Right lobe of liver (tissue), 6 donors: ENCODE measurements at regions not wholly inside any gene's neighbourhood (a gene's known extent, or its start where the extent isn't known, plus 50 kb on each side); places are given as distances from the start of the nearest gene placed in this dataset.

Experiments
- ATAC-seq, 4 donors: fragments of 200-7000 bp; cut with Tn5 transposase; one replicate each; pipeline ENCODE4 v1.9.1; 2020; ENCODE audit warnings: mild to moderate bottlenecking in 4 of 4, moderate library complexity in 4 of 4
- DNase-seq, 3 donors: peaks; one replicate each; pipeline ENCODE4 v3.0.0-alpha.2; 2020
- H3K27ac ChIP-seq, 3 donors: fragments of 200-600 bp; one replicate each; pipeline ENCODE4 v1.8.0; 2022
- H3K27me3 ChIP-seq, 2 donors: fragments of 200-600 bp; one replicate each; pipeline ENCODE4 v1.8.0; 2022
- H3K36me3 ChIP-seq, 4 donors: fragments of 200-600 bp; sonication (generic) in 1 of 4; one replicate each; pipeline versions ENCODE4 v1.5.1 to v1.8.0; 2017 to 2022; ENCODE audit warnings: control low read depth in 1 of 4
- H3K4me1 ChIP-seq, 4 donors: fragments of 200-600 bp; sonication (generic) in 1 of 4; one replicate each; pipeline versions ENCODE4 v1.5.1 to v1.8.0; 2017 to 2022; ENCODE audit warnings: control low read depth in 1 of 4
- H3K4me3 ChIP-seq, 3 donors: fragments of 200-600 bp; one replicate each; pipeline ENCODE4 v1.8.0; 2022
- H3K9me3 ChIP-seq, 4 donors: fragments of 200-600 bp; sonication (generic) in 1 of 4; one replicate each; pipeline versions ENCODE4 v1.5.1 to v1.8.0; 2017 to 2022; ENCODE audit warnings: control low read depth in 1 of 4
- CTCF ChIP-seq, 4 donors: fragments of 200-600 bp in 3 of 4; fragments of 450-650 bp in 1 of 4; IDR thresholded peaks; one replicate each; pipeline versions ENCODE4 v1.5.1 to v1.8.0; 2016 to 2022; ENCODE audit warnings: antibody characterized with exemption in 4 of 4, mild to moderate bottlenecking in 2 of 4
- POLR2A ChIP-seq: fragments of 450-650 bp; IDR thresholded peaks from one replicate; pipeline ENCODE4 v1.6.1; 2017; ENCODE audit warnings: antibody characterized with exemption, mild to moderate bottlenecking
- WGBS: methylation state at CpG from one replicate; pipeline ENCODE4 v1.1.6; 2018; ENCODE audit warnings: low coverage, low lambda C conversion rate; ENCODE audit not compliant: insufficient coverage; ENCODE audit errors: missing lambda C conversion rate; 5-methylcytosine and 5-hydroxymethylcytosine counted together
- intact Hi-C, 2 donors: fragments of 100-400 bp; cut with DNase I; formaldehyde crosslinking; loops; one replicate each; pipeline versions ENCODE4 v1.11.2 to v1.14.1; 2022
- donor health status: DM: no; HTN: yes; CAD: no.
- donor health status: DM: no; HTN: no; CAD: no.
- donor health status: DM: no; HTN: no; CAD: no.
- donor health status: DM: no; HTN: yes; CAD: no.
- donor health status: DM: no; HTN: yes; CAD: no.

- Histone ChIP-seq H3K27me3 (no peaks in the 10 kb centered on the region), H3K27ac (no peak overlapping the region), H3K36me3 (no peaks in the 10 kb centered on the region), H3K9me3 (no peaks in the 10 kb centered on the region), H3K4me1 (no peaks in the 10 kb centered on the region), H3K4me3 (no peak overlapping the region)
- 49% methylated on average over 4 of the region's 4 CpGs for WGBS
- ATAC-seq (no peak), DNase-seq (no peak)
- intact Hi-C loops: no loop called here
- TF ChIP-seq CTCF (IDR thresholded peaks at IDR 0.05) (no peak), POLR2A (no peak)
Measured at GRCh38 chr4:181962321-181962720, 280.9 kb upstream of the TENM3 start.

- DNase-seq (no peak), ATAC-seq (no peak)
- no peaks in the 10 kb centered on the region for H3K27me3 ChIP-seq
- no peaks in the 10 kb centered on the region for H3K36me3 ChIP-seq
- no peak for TF ChIP-seq CTCF (IDR thresholded peaks at IDR 0.05)
- H3K27ac ChIP-seq: no peak overlapping the region
- H3K4me3 ChIP-seq: no peak overlapping the region
- H3K4me1 ChIP-seq: no peaks in the 10 kb centered on the region
- intact Hi-C loops: no loop called here
- whole genome bisulfite sequencing: 30% methylated on average over 8 of the region's 8 CpGs
- no peaks in the 10 kb centered on the region for H3K9me3 ChIP-seq
Measured at GRCh38 chr4:181964731-181965130, 278.5 kb upstream of the TENM3 start.

- no peak for TF ChIP-seq POLR2A
- no peak for TF ChIP-seq CTCF (IDR thresholded peaks at IDR 0.05)
- no peak overlapping the region for H3K27ac ChIP-seq
- H3K9me3 ChIP-seq: no peaks in the 10 kb centered on the region
- ATAC-seq (no peak), DNase-seq (no peak)
- WGBS: 26% methylated on average over 1 of the region's 1 CpG
- intact Hi-C loops: no loop called here
- H3K4me1 ChIP-seq: no peaks in the 10 kb centered on the region
- H3K36me3 ChIP-seq: no peaks in the 10 kb centered on the region
- H3K4me3 ChIP-seq: no peak overlapping the region
- H3K27me3 ChIP-seq: no peaks in the 10 kb centered on the region
Measured at GRCh38 chr4:181966104-181966551, 277.1 kb upstream of the TENM3 start.

- Histone ChIP-seq H3K36me3 (no peaks in the 10 kb centered on the region), H3K27me3 (no peaks in the 10 kb centered on the region), H3K27ac (no peak overlapping the region), H3K9me3 (no peaks in the 10 kb centered on the region), H3K4me1 (no peaks in the 10 kb centered on the region), H3K4me3 (no peak overlapping the region)
- intact Hi-C loops: no loop called here
- 48% methylated on average over 3 of the region's 3 CpGs for WGBS
- DNase-seq (no peak), ATAC-seq (no peak)
- TF ChIP-seq POLR2A (no peak), CTCF (IDR thresholded peaks at IDR 0.05) (no peak)
Measured at GRCh38 chr4:181967401-181967800, 275.8 kb upstream of the TENM3 start.

- Histone ChIP-seq H3K9me3 (no peaks in the 10 kb centered on the region), H3K27me3 (no peaks in the 10 kb centered on the region), H3K4me3 (no peak overlapping the region), H3K4me1 (no peaks in the 10 kb centered on the region), H3K36me3 (no peaks in the 10 kb centered on the region), H3K27ac (no peak overlapping the region)
- intact Hi-C loops: no loop called here
- TF ChIP-seq CTCF (IDR thresholded peaks at IDR 0.05) (no peak), POLR2A (no peak)
- DNase-seq (no peak), ATAC-seq (no peak)
- 55% methylated on average over 4 of the region's 6 CpGs for WGBS
Measured at GRCh38 chr4:181968371-181968770, 274.8 kb upstream of the TENM3 start.
